ENCODE measurements at regions not wholly inside any gene's neighbourhood (a gene's known extent, or its start where the extent isn't known, plus 50 kb on each side); places are given as distances from the start of the nearest gene placed in this dataset.

DNA sequence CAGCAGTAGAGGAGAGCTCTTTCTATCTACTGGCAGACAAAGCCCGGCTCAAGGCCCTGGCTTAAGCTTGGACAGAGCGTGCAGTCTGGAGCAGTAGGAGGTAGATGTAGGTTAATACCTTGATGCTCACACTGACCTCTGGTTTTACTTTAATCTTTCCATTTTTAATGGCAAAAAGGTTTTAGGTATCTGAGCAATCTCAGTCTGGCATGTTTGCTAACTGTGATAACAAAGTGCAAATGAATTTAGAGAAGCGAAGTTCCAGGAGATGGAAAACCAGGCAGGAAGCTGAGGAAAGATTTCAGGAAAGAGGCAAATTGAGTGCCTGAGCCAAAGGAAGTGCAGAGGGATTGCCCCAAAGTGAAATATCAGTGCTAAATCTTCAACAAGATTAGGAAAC, 356.6 kb downstream of the FOXO1 start:
- H2AFZ ChIP-seq: no peak overlapping the region
- no peak for TF ChIP-seq EZH2phosphoT487 (IDR thresholded peaks at IDR 0.05; ENCODE audit: unreplicated experiment)
- TF ChIP-seq, protein P1, sequence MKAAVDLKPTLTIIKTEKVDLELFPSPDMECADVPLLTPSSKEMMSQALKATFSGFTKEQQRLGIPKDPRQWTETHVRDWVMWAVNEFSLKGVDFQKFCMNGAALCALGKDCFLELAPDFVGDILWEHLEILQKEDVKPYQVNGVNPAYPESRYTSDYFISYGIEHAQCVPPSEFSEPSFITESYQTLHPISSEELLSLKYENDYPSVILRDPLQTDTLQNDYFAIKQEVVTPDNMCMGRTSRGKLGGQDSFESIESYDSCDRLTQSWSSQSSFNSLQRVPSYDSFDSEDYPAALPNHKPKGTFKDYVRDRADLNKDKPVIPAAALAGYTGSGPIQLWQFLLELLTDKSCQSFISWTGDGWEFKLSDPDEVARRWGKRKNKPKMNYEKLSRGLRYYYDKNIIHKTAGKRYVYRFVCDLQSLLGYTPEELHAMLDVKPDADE (IDR thresholded peaks at IDR 0.05): no peak
- TF ChIP-seq, protein P2, sequence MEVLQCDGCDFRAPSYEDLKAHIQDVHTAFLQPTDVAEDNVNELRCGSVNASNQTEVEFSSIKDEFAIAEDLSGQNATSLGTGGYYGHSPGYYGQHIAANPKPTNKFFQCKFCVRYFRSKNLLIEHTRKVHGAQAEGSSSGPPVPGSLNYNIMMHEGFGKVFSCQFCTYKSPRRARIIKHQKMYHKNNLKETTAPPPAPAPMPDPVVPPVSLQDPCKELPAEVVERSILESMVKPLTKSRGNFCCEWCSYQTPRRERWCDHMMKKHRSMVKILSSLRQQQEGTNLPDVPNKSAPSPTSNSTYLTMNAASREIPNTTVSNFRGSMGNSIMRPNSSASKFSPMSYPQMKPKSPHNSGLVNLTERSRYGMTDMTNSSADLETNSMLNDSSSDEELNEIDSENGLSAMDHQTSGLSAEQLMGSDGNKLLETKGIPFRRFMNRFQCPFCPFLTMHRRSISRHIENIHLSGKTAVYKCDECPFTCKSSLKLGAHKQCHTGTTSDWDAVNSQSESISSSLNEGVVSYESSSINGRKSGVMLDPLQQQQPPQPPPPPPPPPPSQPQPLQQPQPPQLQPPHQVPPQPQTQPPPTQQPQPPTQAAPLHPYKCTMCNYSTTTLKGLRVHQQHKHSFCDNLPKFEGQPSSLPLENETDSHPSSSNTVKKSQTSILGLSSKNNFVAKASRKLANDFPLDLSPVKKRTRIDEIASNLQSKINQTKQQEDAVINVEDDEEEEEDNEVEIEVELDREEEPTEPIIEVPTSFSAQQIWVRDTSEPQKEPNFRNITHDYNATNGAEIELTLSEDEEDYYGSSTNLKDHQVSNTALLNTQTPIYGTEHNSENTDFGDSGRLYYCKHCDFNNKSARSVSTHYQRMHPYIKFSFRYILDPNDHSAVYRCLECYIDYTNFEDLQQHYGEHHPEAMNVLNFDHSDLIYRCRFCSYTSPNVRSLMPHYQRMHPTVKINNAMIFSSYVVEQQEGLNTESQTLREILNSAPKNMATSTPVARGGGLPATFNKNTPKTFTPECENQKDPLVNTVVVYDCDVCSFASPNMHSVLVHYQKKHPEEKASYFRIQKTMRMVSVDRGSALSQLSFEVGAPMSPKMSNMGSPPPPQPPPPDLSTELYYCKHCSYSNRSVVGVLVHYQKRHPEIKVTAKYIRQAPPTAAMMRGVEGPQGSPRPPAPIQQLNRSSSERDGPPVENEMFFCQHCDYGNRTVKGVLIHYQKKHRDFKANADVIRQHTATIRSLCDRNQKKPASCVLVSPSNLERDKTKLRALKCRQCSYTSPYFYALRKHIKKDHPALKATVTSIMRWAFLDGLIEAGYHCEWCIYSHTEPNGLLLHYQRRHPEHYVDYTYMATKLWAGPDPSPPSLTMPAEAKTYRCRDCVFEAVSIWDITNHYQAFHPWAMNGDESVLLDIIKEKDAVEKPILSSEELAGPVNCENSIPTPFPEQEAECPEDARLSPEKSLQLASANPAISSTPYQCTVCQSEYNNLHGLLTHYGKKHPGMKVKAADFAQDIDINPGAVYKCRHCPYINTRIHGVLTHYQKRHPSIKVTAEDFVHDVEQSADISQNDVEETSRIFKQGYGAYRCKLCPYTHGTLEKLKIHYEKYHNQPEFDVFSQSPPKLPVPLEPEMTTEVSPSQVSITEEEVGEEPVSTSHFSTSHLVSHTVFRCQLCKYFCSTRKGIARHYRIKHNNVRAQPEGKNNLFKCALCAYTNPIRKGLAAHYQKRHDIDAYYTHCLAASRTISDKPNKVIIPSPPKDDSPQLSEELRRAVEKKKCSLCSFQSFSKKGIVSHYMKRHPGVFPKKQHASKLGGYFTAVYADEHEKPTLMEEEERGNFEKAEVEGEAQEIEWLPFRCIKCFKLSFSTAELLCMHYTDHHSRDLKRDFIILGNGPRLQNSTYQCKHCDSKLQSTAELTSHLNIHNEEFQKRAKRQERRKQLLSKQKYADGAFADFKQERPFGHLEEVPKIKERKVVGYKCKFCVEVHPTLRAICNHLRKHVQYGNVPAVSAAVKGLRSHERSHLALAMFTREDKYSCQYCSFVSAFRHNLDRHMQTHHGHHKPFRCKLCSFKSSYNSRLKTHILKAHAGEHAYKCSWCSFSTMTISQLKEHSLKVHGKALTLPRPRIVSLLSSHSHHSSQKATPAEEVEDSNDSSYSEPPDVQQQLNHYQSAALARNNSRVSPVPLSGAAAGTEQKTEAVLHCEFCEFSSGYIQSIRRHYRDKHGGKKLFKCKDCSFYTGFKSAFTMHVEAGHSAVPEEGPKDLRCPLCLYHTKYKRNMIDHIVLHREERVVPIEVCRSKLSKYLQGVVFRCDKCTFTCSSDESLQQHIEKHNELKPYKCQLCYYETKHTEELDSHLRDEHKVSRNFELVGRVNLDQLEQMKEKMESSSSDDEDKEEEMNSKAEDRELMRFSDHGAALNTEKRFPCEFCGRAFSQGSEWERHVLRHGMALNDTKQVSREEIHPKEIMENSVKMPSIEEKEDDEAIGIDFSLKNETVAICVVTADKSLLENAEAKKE (CRISPR knock-in tag; IDR thresholded peaks at IDR 0.05): no peak
- TF ChIP-seq, protein P3, sequence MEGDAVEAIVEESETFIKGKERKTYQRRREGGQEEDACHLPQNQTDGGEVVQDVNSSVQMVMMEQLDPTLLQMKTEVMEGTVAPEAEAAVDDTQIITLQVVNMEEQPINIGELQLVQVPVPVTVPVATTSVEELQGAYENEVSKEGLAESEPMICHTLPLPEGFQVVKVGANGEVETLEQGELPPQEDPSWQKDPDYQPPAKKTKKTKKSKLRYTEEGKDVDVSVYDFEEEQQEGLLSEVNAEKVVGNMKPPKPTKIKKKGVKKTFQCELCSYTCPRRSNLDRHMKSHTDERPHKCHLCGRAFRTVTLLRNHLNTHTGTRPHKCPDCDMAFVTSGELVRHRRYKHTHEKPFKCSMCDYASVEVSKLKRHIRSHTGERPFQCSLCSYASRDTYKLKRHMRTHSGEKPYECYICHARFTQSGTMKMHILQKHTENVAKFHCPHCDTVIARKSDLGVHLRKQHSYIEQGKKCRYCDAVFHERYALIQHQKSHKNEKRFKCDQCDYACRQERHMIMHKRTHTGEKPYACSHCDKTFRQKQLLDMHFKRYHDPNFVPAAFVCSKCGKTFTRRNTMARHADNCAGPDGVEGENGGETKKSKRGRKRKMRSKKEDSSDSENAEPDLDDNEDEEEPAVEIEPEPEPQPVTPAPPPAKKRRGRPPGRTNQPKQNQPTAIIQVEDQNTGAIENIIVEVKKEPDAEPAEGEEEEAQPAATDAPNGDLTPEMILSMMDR (conservative IDR thresholded peaks at IDR 0.05; ENCODE audit: low read depth in 2 of 2): no peak
- TF ChIP-seq, protein P4, sequence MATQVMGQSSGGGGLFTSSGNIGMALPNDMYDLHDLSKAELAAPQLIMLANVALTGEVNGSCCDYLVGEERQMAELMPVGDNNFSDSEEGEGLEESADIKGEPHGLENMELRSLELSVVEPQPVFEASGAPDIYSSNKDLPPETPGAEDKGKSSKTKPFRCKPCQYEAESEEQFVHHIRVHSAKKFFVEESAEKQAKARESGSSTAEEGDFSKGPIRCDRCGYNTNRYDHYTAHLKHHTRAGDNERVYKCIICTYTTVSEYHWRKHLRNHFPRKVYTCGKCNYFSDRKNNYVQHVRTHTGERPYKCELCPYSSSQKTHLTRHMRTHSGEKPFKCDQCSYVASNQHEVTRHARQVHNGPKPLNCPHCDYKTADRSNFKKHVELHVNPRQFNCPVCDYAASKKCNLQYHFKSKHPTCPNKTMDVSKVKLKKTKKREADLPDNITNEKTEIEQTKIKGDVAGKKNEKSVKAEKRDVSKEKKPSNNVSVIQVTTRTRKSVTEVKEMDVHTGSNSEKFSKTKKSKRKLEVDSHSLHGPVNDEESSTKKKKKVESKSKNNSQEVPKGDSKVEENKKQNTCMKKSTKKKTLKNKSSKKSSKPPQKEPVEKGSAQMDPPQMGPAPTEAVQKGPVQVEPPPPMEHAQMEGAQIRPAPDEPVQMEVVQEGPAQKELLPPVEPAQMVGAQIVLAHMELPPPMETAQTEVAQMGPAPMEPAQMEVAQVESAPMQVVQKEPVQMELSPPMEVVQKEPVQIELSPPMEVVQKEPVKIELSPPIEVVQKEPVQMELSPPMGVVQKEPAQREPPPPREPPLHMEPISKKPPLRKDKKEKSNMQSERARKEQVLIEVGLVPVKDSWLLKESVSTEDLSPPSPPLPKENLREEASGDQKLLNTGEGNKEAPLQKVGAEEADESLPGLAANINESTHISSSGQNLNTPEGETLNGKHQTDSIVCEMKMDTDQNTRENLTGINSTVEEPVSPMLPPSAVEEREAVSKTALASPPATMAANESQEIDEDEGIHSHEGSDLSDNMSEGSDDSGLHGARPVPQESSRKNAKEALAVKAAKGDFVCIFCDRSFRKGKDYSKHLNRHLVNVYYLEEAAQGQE (IDR thresholded peaks at IDR 0.05; ENCODE audit: unreplicated experiment): no peak
- no peak for TF ChIP-seq EZH2 (IDR thresholded peaks at IDR 0.05; ENCODE audit: low read depth, unreplicated experiment)
- no peak for TF ChIP-seq JUNB (IDR thresholded peaks at IDR 0.05; ENCODE audit: unreplicated experiment)
- no peaks in the 10 kb centered on the region for H3K79me2 ChIP-seq (replicated peaks; ENCODE audit: insufficient read depth)
- DNase-seq (ENCODE audit: low spot score) (no peak), ATAC-seq (peak; percentile 42; the same call in 2 of the 3 replicates)
- Mint-ChIP-seq H3K27ac (no peak overlapping the region), H3K9me3 (peaks cover 26% of the 10 kb centered on the region), H3K36me3 (ENCODE audit: low read depth) (peaks cover 28% of the 10 kb centered on the region), H3K27me3 (ENCODE audit: insufficient read depth, low read depth, poor library complexity) (peaks cover 8% of the 10 kb centered on the region), H3K4me1 (peaks cover 15% of the 10 kb centered on the region), H3K4me3 (no peak overlapping the region)
- H3K4me3 ChIP-seq: no peak overlapping the region
- no peak overlapping the region for H3K27ac ChIP-seq (ENCODE audit: low read depth)
- H4K20me1 ChIP-seq (replicated peaks; ENCODE audit: insufficient read depth): no peaks in the 10 kb centered on the region
- peaks cover 10% of the 10 kb centered on the region for H3K36me3 ChIP-seq (ENCODE audit: insufficient read depth)
- H3K4me2 ChIP-seq: no peak overlapping the region
- no peaks in the 10 kb centered on the region for H3F3A ChIP-seq (replicated peaks; ENCODE audit: low read depth)
- H3K9me2 ChIP-seq (ENCODE audit: insufficient read depth): no peaks in the 10 kb centered on the region
- H3K27me3 ChIP-seq (ENCODE audit: insufficient read depth): no peaks in the 10 kb centered on the region
- no peaks in the 10 kb centered on the region; the same call in 1 of the 2 replicates for H3K4me1 ChIP-seq (ENCODE audit: insufficient read depth)

Data from GM23338 (cell line).